CD14-positive monocyte (primary cell): ENCODE measurements at regions not wholly inside any gene's neighbourhood (a gene's known extent, or its start where the extent isn't known, plus 50 kb on each side); places are given as distances from the start of the nearest gene placed in this dataset.

Source experiments
- DNase-seq, 3 donors: peaks; one replicate each; pipeline ENCODE4 v3.0.0-alpha.2; 2011 to 2022
- H2AFZ ChIP-seq: 2 replicates; pipeline ENCODE4 v1.6.0; 2012; ENCODE audit warnings: mild to moderate bottlenecking, low read depth, low read length, inconsistent platforms; ENCODE audit not compliant: insufficient read depth, poor library complexity, severe bottlenecking
- H3K27ac ChIP-seq, 2 donors: 1 replicate in 1 of 2; 2 replicates in 1 of 2; pipeline ENCODE4 v1.5.1; 2012 to 2013; ENCODE audit warnings: low read length in 2 of 2, control low read depth in 1 of 2, inconsistent platforms in 1 of 2, low read depth in 1 of 2, mild to moderate bottlenecking in 1 of 2
- H3K27me3 ChIP-seq, 2 donors: one replicate each; pipeline versions ENCODE4 v1.6.0 to v1.6.1; 2011 to 2013; ENCODE audit warnings: low read length in 2 of 2; ENCODE audit not compliant: control insufficient read depth in 2 of 2, insufficient read depth in 2 of 2
- H3K36me3 ChIP-seq, 2 donors: replicated peaks in 1 of 2; 1 replicate in 1 of 2; 2 replicates in 1 of 2; pipeline versions ENCODE4 v1.5.1 to v1.6.1; 2012 to 2013; ENCODE audit warnings: low read length in 2 of 2, control low read depth in 1 of 2, inconsistent platforms in 1 of 2, mild to moderate bottlenecking in 1 of 2; ENCODE audit not compliant: insufficient read depth in 2 of 2, control insufficient read depth in 1 of 2
- H3K4me1 ChIP-seq, 2 donors: 1 replicate in 1 of 2; 2 replicates in 1 of 2; pipeline versions ENCODE4 v1.5.1 to v1.6.1; 2012 to 2013; ENCODE audit warnings: low read length in 2 of 2, control low read depth in 1 of 2, inconsistent platforms in 1 of 2, mild to moderate bottlenecking in 1 of 2, moderate library complexity in 1 of 2; ENCODE audit not compliant: insufficient read depth in 2 of 2, control insufficient read depth in 1 of 2
- H3K4me2 ChIP-seq: replicated peaks from 2 replicates; pipeline ENCODE3; 2012; ENCODE audit warnings: low read length, moderate library complexity, mild to moderate bottlenecking; ENCODE audit not compliant: poor library complexity, severe bottlenecking; ENCODE audit errors: extremely low read depth
- H3K4me3 ChIP-seq, 3 experiments: fragments of 200-600 bp in 1 of 3; sonication (generic) in 1 of 3; replicated peaks in 1 of 3; 1 replicate in 2 of 3; 2 replicates in 1 of 3; pipeline ENCODE4 v1.5.1; 2011 to 2013; ENCODE audit warnings: low read length in 3 of 3, mild to moderate bottlenecking in 3 of 3, control low read depth in 2 of 3, low read depth in 2 of 3, inconsistent platforms in 1 of 3, moderate library complexity in 1 of 3
- H3K79me2 ChIP-seq: 2 replicates; pipeline ENCODE4 v1.6.0; 2012; ENCODE audit warnings: mild to moderate bottlenecking, control low read depth, inconsistent platforms, low read length, moderate library complexity; ENCODE audit not compliant: insufficient read depth
- H3K9ac ChIP-seq: 2 replicates; pipeline ENCODE4 v1.6.0; 2017; ENCODE audit warnings: low read length, mild to moderate bottlenecking; ENCODE audit not compliant: insufficient read depth, poor library complexity, severe bottlenecking
- H3K9me3 ChIP-seq, 2 donors: replicated peaks in 1 of 2; 1 replicate in 1 of 2; 2 replicates in 1 of 2; pipeline versions ENCODE4 v1.5.1 to v1.6.1; 2012 to 2013; ENCODE audit warnings: low read length in 2 of 2, control low read depth in 1 of 2; ENCODE audit not compliant: control insufficient read depth in 1 of 2, insufficient read depth in 1 of 2
- H4K20me1 ChIP-seq: 2 replicates; pipeline ENCODE4 v1.6.0; 2012; ENCODE audit warnings: mild to moderate bottlenecking, low read length, control low read depth, moderate library complexity; ENCODE audit not compliant: insufficient read depth
- H3K27ac Mint-ChIP-seq, 7 donors: one replicate each; pipeline ENCODE4 v1.8.0; 2020; ENCODE audit warnings: mild to moderate bottlenecking in 7 of 7, mixed read lengths in 7 of 7, moderate library complexity in 6 of 7, inconsistent platforms in 2 of 7
- H3K27me3 Mint-ChIP-seq, 3 donors: one replicate each; pipeline ENCODE4 v1.8.0; 2021 to 2022; ENCODE audit warnings: low read depth in 3 of 3, mild to moderate bottlenecking in 3 of 3, mixed read lengths in 3 of 3, moderate library complexity in 3 of 3, inconsistent platforms in 1 of 3
- H3K36me3 Mint-ChIP-seq, 2 donors: one replicate each; pipeline ENCODE4 v1.8.0; 2020; ENCODE audit warnings: mixed read lengths in 2 of 2, inconsistent platforms in 1 of 2, mild to moderate bottlenecking in 1 of 2
- H3K4me1 Mint-ChIP-seq: one replicate; pipeline ENCODE4 v1.8.0; 2020; ENCODE audit warnings: mild to moderate bottlenecking, mixed read lengths
- H3K4me3 Mint-ChIP-seq, 2 donors: one replicate each; pipeline ENCODE4 v1.8.0; 2020; ENCODE audit warnings: mild to moderate bottlenecking in 2 of 2, mixed read lengths in 2 of 2, moderate library complexity in 1 of 2
- H3K9me3 Mint-ChIP-seq, 7 donors: one replicate each; pipeline ENCODE4 v1.8.0; 2020 to 2022; ENCODE audit warnings: mixed read lengths in 7 of 7, mild to moderate bottlenecking in 6 of 7, moderate library complexity in 6 of 7, inconsistent platforms in 2 of 7
- WGBS: methylation state at CpG from one replicate; pipeline ENCODE4 v1.1.5; 2013; ENCODE audit warnings: missing lambda C conversion rate; ENCODE audit not compliant: insufficient coverage; 5-methylcytosine and 5-hydroxymethylcytosine counted together
- intact Hi-C, 2 donors: fragments of 100-400 bp; cut with micrococcal nuclease; formaldehyde crosslinking; loops; one replicate each; pipeline versions ENCODE4 v1.15.0 to v1.15.1; 2023
- TF ChIP-seq, protein P1 (sequence below): fragments of 200-600 bp; IDR thresholded peaks from one replicate; pipeline ENCODE4 v1.8.0; 2022; ENCODE audit warnings: antibody characterized with exemption, mild to moderate bottlenecking

DNA sequence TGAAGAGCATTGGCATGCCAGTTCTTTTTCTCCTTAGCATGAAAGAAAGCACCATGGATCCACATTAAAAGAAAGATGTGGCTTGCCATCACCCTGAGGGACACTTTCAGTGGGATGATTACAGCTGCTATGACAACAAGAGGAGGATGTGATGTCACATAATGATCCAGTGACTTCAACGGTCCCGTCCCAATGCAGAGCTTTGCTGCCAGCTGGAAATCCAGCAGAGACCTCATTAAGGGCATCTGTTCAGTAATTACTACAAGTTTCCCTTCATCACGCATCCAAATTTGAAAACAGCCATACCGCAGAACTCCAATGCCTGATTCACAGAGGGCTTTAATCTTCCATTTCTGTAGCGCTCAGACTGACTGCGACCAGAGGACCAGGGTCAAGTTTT is 206.6 kb downstream of the LSM5 start:
- WGBS: 96% methylated on average over 6 of the region's 6 CpGs
- Histone ChIP-seq H3K9me3 (no peaks in the 10 kb centered on the region), H3K36me3 (no peaks in the 10 kb centered on the region), H3K27ac (no peak overlapping the region), H3K4me3 (no peak overlapping the region), H3K9ac (no peak overlapping the region), H3K27me3 (no peaks in the 10 kb centered on the region), H4K20me1 (no peaks in the 10 kb centered on the region), H3K79me2 (no peaks in the 10 kb centered on the region), H2AFZ (no peak overlapping the region), H3K4me2 (no peak overlapping the region), H3K4me1 (no peaks in the 10 kb centered on the region)
- intact Hi-C loops: no loop called here
- Mint-ChIP-seq H3K4me3 (no peak overlapping the region), H3K4me1 (peaks cover 3% of the 10 kb centered on the region), H3K27me3 (peaks cover 1 to 4% (median 1%) of the 10 kb centered on the region in 3 donors), H3K9me3 (peaks cover 0 to 5% (median 0%) of the 10 kb centered on the region in 7 donors), H3K27ac (no peak overlapping the region), H3K36me3 (no peaks in the 10 kb centered on the region)
- no peak for DNase-seq
- TF ChIP-seq, protein P1, sequence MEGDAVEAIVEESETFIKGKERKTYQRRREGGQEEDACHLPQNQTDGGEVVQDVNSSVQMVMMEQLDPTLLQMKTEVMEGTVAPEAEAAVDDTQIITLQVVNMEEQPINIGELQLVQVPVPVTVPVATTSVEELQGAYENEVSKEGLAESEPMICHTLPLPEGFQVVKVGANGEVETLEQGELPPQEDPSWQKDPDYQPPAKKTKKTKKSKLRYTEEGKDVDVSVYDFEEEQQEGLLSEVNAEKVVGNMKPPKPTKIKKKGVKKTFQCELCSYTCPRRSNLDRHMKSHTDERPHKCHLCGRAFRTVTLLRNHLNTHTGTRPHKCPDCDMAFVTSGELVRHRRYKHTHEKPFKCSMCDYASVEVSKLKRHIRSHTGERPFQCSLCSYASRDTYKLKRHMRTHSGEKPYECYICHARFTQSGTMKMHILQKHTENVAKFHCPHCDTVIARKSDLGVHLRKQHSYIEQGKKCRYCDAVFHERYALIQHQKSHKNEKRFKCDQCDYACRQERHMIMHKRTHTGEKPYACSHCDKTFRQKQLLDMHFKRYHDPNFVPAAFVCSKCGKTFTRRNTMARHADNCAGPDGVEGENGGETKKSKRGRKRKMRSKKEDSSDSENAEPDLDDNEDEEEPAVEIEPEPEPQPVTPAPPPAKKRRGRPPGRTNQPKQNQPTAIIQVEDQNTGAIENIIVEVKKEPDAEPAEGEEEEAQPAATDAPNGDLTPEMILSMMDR: no peak

DNA sequence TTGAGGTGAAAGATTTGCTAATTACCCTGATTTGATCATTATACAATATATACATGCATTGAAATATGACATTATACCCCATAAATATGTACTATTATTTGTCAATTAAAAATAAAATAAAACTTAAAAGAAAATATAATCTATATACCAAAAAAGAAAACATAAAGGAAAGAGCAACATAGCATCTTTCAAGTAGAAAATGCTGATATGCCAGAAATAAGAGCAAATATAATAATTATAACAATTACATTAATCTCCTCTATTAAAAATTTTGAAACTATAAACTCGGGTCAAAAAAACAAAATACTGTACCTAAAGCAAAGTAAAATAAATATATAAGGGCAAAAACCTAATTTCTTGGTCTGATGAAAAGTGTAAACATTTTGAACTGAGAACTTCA is 209.3 kb upstream of the PDE1C start:
- no peaks in the 10 kb centered on the region for H3K36me3 Mint-ChIP-seq
- H2AFZ ChIP-seq: no peak overlapping the region
- H3K4me2 ChIP-seq: no peak overlapping the region
- H3K36me3 ChIP-seq: no peaks in the 10 kb centered on the region
- no peak overlapping the region for H3K4me3 ChIP-seq
- intact Hi-C loops: no loop called here
- peaks cover 1 to 4% (median 1%) of the 10 kb centered on the region in 3 donors for H3K27me3 Mint-ChIP-seq
- no peaks in the 10 kb centered on the region for H3K79me2 ChIP-seq
- no peak for DNase-seq
- H3K4me3 Mint-ChIP-seq: no peak overlapping the region
- peaks cover 0 to 5% (median 0%) of the 10 kb centered on the region in 7 donors for H3K9me3 Mint-ChIP-seq
- no peaks in the 10 kb centered on the region for H4K20me1 ChIP-seq
- H3K4me1 ChIP-seq: no peaks in the 10 kb centered on the region
- H3K9ac ChIP-seq: no peak overlapping the region
- TF ChIP-seq, protein P1: no peak
- no peaks in the 10 kb centered on the region for H3K27me3 ChIP-seq
- H3K4me1 Mint-ChIP-seq: no peaks in the 10 kb centered on the region
- no peak overlapping the region for H3K27ac ChIP-seq
- no CpG with 5 or more reads among the region's 1 CpG for WGBS
- H3K9me3 ChIP-seq: no peaks in the 10 kb centered on the region
- H3K27ac Mint-ChIP-seq: no peak overlapping the region
